ENCODE measurements at regions not wholly inside any gene's neighbourhood (a gene's known extent, or its start where the extent isn't known, plus 50 kb on each side); places are given as distances from the start of the nearest gene placed in this dataset.

- DNase-seq = no peak
These were observed 745.9 kb upstream of the ACVR2A start for GRCh38 chr2:147098940-147099339.

- no peak for DNase-seq
These were observed 747.1 kb upstream of the ACVR2A start for GRCh38 chr2:147097747-147098146.

- no peak for DNase-seq
These were observed 748.2 kb upstream of the ACVR2A start for GRCh38 chr2:147096671-147097070.

GRCh38 chr2:147095376-147095775 lies 749.5 kb upstream of the ACVR2A start:
- DNase-seq = no peak

- no peak for DNase-seq
These were observed 750.8 kb upstream of the ACVR2A start for GRCh38 chr2:147094077-147094476.

- DNase-seq = no peak
These were observed 752.6 kb upstream of the ACVR2A start for GRCh38 chr2:147092266-147092665.

- DNase-seq = no peak
These were observed 753.4 kb upstream of the ACVR2A start for GRCh38 chr2:147091448-147091847.

GRCh38 chr2:147088871-147089270 lies 756.0 kb upstream of the ACVR2A start:
- DNase-seq = no peak

GRCh38 chr2:147086715-147087114 lies 758.1 kb upstream of the ACVR2A start:
- DNase-seq = no peak

- no peak for DNase-seq
These were observed 761.2 kb upstream of the ACVR2A start for GRCh38 chr2:147083664-147084063.

- no peak for DNase-seq
These were observed 761.8 kb upstream of the ACVR2A start for GRCh38 chr2:147082850-147083522.

- DNase-seq = no peak
These were observed 763.0 kb upstream of the ACVR2A start for GRCh38 chr2:147081831-147082230.

- DNase-seq = no peak
These were observed 768.2 kb upstream of the ACVR2A start for GRCh38 chr2:147076634-147077033.

GRCh38 chr2:147068071-147068470 lies 776.8 kb upstream of the ACVR2A start:
- DNase-seq = no peak

GRCh38 chr2:147067136-147067535 lies 777.7 kb upstream of the ACVR2A start:
- no peak for DNase-seq

- DNase-seq = no peak
These were observed 782.8 kb upstream of the ACVR2A start for GRCh38 chr2:147062073-147062472.

GRCh38 chr2:147061269-147061668 lies 783.6 kb upstream of the ACVR2A start:
- no peak for DNase-seq

- no peak for DNase-seq
These were observed 786.8 kb upstream of the ACVR2A start for GRCh38 chr2:147057892-147058490.

GRCh38 chr2:147051814-147052213 lies 793.0 kb upstream of the ACVR2A start:
- DNase-seq = no peak

- DNase-seq = no peak
These were observed 793.6 kb upstream of the ACVR2A start for GRCh38 chr2:147051248-147051647.

- DNase-seq = no peak
These were observed 794.9 kb upstream of the ACVR2A start for GRCh38 chr2:147049957-147050356.

- DNase-seq = no peak
These were observed 798.4 kb upstream of the ACVR2A start for GRCh38 chr2:147046473-147046872.

- DNase-seq = no peak
These were observed 799.7 kb upstream of the ACVR2A start for GRCh38 chr2:147045113-147045512.

GRCh38 chr2:147041121-147041494 lies 803.7 kb upstream of the ACVR2A start:
- no peak for DNase-seq
